ENCODE measurements at regions not wholly inside any gene's neighbourhood (a gene's known extent, or its start where the extent isn't known, plus 50 kb on each side); places are given as distances from the start of the nearest gene placed in this dataset.

DNA sequence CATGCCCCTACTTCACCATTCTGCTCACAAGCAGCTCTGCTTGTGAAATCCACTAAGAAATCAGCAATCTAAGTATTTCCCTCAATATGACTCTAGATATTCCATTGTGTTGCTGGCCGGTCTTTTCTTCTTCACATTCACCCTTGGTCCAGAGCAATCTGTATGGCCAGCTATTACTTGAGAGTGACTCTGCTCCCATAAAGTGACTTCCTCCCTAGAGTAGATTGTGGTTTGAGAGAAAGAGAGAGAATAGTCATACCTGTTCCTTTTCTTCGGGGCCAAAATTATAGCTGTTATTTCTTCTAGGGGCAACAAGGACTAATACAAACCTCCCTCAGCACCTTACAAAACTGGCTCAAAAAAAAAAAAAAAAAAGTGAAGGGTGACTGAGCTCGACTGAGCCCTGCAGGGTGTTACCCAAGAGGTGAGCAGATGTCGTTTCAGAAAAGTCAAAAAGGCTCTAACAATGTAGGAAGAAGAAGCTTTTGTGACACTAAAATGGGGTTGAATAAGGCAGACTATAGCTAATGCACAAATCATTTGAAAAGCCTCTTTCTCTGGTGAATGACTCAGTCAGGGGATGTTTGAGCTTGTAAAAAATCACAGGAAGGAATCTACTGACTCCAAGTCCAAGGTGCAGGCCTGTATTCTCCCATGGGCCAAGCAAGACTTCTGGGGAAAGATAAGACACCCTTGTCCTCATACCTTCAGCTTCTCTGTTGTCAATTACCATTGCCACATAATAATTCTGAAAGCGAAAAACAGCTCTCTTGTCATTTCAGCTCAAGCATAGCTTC is 161.0 kb upstream of the SLC24A5 start:
- no peak overlapping the region for H3K4me3 ChIP-seq
- TF ChIP-seq POLR2AphosphoS5 (IDR thresholded peaks at IDR 0.05) (no peak), EP300 (IDR thresholded peaks at IDR 0.05) (no peak), POLR2A (IDR thresholded peaks at IDR 0.05) (no peak)
- TF ChIP-seq, protein P1, sequence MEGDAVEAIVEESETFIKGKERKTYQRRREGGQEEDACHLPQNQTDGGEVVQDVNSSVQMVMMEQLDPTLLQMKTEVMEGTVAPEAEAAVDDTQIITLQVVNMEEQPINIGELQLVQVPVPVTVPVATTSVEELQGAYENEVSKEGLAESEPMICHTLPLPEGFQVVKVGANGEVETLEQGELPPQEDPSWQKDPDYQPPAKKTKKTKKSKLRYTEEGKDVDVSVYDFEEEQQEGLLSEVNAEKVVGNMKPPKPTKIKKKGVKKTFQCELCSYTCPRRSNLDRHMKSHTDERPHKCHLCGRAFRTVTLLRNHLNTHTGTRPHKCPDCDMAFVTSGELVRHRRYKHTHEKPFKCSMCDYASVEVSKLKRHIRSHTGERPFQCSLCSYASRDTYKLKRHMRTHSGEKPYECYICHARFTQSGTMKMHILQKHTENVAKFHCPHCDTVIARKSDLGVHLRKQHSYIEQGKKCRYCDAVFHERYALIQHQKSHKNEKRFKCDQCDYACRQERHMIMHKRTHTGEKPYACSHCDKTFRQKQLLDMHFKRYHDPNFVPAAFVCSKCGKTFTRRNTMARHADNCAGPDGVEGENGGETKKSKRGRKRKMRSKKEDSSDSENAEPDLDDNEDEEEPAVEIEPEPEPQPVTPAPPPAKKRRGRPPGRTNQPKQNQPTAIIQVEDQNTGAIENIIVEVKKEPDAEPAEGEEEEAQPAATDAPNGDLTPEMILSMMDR (IDR thresholded peaks at IDR 0.05), result no peak
- H3K4me1 ChIP-seq, result no peaks in the 10 kb centered on the region
- H3K36me3 ChIP-seq, result no peaks in the 10 kb centered on the region
- ATAC-seq, result no peak
- no peaks in the 10 kb centered on the region for H3K27me3 ChIP-seq
- 59 to 89% methylated on average over 3 to 5 of the region's 5 CpGs for WGBS, 2 donors (ENCODE audit: low coverage in 1 of 2)
- H3K27ac ChIP-seq, result no peak overlapping the region
- H3K9me3 ChIP-seq, result no peaks in the 10 kb centered on the region

DNA sequence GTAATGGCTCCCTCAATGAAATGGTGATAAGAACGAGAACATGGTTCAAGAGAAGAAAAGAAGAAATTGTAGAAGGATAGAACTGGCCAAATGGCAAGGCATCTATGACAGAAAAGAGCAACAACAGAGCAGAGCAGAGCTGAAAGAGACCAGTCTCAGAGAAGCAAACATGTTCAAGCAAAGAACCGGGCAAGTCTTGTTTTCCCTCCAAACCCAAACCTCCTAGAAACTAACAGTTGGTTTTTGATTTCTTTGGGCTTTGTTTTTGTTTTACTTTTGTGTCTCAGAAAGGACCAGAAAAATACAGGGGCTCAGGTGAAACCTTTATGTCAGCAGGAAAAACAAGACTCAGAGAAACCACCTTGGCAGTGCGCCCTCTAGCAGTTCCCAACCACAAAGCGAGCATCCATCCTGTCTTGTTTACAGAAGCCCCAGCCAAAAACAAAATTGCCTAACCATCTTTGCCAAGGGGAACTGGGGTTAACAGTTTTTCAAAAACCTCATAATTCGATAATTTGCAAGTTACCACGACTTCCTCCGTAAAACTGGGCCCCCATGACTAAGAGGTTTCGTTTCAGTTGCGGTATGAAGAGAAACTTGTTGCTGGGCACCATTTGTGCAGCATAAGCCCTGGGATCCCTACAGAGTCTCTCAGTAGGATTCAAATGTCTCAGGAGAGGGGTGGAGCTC is 159.2 kb upstream of the SLC24A5 start:
- H3K36me3 ChIP-seq, result no peaks in the 10 kb centered on the region
- H3K4me3 ChIP-seq, result no peak overlapping the region

DNA sequence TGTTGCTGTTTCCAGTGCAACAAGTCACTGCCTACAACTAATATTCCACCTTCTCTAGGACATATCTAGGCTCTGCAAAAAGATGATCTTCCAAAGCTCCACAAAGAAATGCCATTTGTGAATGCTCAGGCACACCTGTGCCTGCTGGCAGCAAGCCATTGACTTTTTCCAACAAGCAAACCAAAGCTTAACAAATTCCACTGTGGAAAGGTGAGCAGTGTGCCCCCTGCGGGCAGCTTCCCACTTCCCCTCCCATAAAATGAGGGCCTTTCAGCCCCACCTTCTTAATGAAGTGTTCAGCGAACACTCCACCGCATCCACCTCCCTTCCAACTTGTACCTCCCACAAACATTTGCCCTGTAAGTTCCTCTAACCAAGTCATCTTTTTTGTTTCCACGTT is 157.5 kb upstream of the SLC24A5 start:
- Histone ChIP-seq H3K4me1 (no peaks in the 10 kb centered on the region), H3K27me3 (no peaks in the 10 kb centered on the region), H3K9me3 (no peaks in the 10 kb centered on the region), H3K4me3 (no peak overlapping the region), H3K36me3 (no peaks in the 10 kb centered on the region), H3K27ac (no peak overlapping the region)
- WGBS, 2 donors (ENCODE audit: low coverage in 1 of 2), result 79 to 90% methylated on average over 4 of the region's 4 CpGs
- TF ChIP-seq, protein P1 (IDR thresholded peaks at IDR 0.05), result no peak
- TF ChIP-seq POLR2A (IDR thresholded peaks at IDR 0.05) (no peak), EP300 (IDR thresholded peaks at IDR 0.05) (no peak), POLR2AphosphoS5 (IDR thresholded peaks at IDR 0.05) (no peak)
- ATAC-seq, result no peak

More for the DNA sequence above, 159.2 kb upstream of the SLC24A5 start:
- Histone ChIP-seq H3K4me1 (no peaks in the 10 kb centered on the region), H3K27ac (no peak overlapping the region), H3K27me3 (no peaks in the 10 kb centered on the region), H3K9me3 (no peaks in the 10 kb centered on the region)
- ATAC-seq, result no peak
- WGBS, 2 donors (ENCODE audit: low coverage in 1 of 2), result 87 to 94% methylated on average over 5 to 9 of the region's 9 CpGs
- TF ChIP-seq POLR2A (IDR thresholded peaks at IDR 0.05) (no peak), POLR2AphosphoS5 (IDR thresholded peaks at IDR 0.05) (no peak), EP300 (IDR thresholded peaks at IDR 0.05) (no peak)
- TF ChIP-seq, protein P1 (IDR thresholded peaks at IDR 0.05), result no peak

DNA sequence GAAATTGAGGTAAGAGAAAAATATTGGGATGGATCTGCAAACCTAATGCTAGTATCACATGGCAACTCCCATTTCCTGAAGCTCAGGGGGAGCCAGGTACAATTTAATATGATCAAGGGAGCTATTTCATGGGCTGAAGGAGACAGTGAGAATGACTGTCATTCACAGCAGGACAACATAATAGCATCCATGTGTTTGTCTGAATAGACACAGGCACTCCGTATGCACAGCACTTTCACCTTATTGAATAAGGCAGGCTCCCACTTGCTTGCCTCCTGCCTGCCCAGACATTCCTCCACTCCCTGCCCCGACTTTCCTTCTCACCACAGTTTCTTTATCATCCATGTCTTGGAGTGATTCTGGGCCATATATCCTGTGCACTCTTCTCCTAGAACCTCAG is 156.6 kb upstream of the SLC24A5 start:
- no peaks in the 10 kb centered on the region for H3K36me3 ChIP-seq
- H3K4me3 ChIP-seq, result no peak overlapping the region
- H3K9me3 ChIP-seq, result no peaks in the 10 kb centered on the region
- no peak for ATAC-seq
- TF ChIP-seq POLR2A (IDR thresholded peaks at IDR 0.05) (no peak), POLR2AphosphoS5 (IDR thresholded peaks at IDR 0.05) (no peak), EP300 (IDR thresholded peaks at IDR 0.05) (no peak)
- TF ChIP-seq, protein P1 (IDR thresholded peaks at IDR 0.05), result no peak
- H3K27ac ChIP-seq, result no peak overlapping the region
- 74 to 82% methylated on average over 2 of the region's 2 CpGs for WGBS, 2 donors (ENCODE audit: low coverage in 1 of 2)
- no peaks in the 10 kb centered on the region for H3K4me1 ChIP-seq
- H3K27me3 ChIP-seq, result no peaks in the 10 kb centered on the region

DNA sequence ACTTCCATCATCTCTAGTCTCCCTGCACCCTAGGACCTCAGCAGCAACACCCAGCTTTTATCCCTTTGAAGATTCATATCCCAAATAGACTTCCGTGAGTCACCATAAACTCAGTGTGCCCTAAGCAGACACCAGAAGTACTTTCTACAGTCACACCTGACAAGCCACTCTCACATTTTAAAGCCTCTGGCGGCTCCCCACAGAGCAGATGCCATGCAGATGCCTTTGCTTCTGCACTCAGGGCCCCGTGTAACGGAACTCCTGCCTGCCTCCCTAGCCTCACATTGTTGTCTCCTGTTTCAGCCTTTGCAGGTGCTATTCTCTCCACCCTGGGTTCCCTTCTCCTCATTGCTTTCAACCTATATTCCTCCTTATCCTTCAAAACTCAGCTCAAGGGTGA is 155.5 kb upstream of the SLC24A5 start:
- Histone ChIP-seq H3K9me3 (no peaks in the 10 kb centered on the region), H3K27ac (no peak overlapping the region), H3K4me1 (no peaks in the 10 kb centered on the region), H3K27me3 (no peaks in the 10 kb centered on the region), H3K4me3 (no peak overlapping the region), H3K36me3 (no peaks in the 10 kb centered on the region)
- ATAC-seq, result no peak
- TF ChIP-seq, protein P1 (IDR thresholded peaks at IDR 0.05), result no peak
- no peak for TF ChIP-seq POLR2AphosphoS5 (IDR thresholded peaks at IDR 0.05)
- no peak for TF ChIP-seq POLR2A (IDR thresholded peaks at IDR 0.05)
- no peak for TF ChIP-seq EP300 (IDR thresholded peaks at IDR 0.05)
- WGBS, 2 donors (ENCODE audit: low coverage in 1 of 2), result 85 to 93% methylated on average over 4 of the region's 4 CpGs
